HG03442 (cell line): ENCODE measurements at regions not wholly inside any gene's neighbourhood (a gene's known extent, or its start where the extent isn't known, plus 50 kb on each side); places are given as distances from the start of the nearest gene placed in this dataset.
"Not testable (repeated sequence)": the region's sequence is repeated elsewhere in the genome, so short reads cannot be mapped to it uniquely, and the experiment has no call there.

Source experiments
- ATAC-seq: cut with Tn5 transposase; IDR thresholded peaks from one replicate; pipeline ENCODE4 v1.9.1; 2021; ENCODE audit warnings: mild to moderate bottlenecking, moderate library complexity; ENCODE audit not compliant: unreplicated experiment

DNA sequence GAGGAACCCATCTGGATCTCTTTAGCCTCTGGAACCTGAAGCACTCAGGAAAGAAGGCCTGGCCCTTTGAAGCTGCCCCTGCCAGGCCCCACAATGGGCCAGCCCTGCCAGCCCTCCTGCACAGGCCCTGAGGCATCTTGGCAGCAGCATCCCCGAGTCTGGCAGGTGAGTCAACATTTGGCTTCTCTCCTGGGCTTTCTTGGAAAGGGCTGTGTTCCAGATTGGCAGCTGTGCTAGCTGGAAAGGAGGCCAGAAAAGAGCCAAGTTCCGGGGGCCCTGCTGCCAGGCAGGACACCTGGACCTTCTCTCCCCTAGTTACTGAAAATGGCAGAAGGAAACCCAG is 187.2 kb downstream of the SHQ1 start:
- ATAC-seq = no peak

GRCh38 chr3:72660270-72661114 is 187.8 kb downstream of the SHQ1 start:
- no peak for ATAC-seq

GRCh38 chr3:72659596-72659995 is 188.6 kb downstream of the SHQ1 start:
- no peak for ATAC-seq

DNA sequence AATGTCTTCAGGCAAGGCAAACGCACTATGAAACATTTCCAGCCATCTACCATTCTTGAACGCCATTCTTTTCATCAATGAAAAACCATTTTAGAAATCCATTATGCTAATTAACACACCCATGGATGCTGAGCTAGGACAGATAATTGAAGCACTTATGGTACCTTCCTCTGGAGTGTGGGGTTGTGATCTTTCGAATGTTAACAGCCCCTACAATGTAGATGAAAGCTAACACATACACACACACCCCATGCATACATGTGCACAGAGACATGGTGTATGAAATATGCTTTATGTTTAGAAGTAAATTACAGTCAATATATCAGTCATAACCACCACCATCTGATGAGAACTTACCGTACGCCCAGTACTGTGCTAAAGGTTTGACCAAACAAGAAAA is 189.1 kb downstream of the SHQ1 start:
- no peak for ATAC-seq

DNA sequence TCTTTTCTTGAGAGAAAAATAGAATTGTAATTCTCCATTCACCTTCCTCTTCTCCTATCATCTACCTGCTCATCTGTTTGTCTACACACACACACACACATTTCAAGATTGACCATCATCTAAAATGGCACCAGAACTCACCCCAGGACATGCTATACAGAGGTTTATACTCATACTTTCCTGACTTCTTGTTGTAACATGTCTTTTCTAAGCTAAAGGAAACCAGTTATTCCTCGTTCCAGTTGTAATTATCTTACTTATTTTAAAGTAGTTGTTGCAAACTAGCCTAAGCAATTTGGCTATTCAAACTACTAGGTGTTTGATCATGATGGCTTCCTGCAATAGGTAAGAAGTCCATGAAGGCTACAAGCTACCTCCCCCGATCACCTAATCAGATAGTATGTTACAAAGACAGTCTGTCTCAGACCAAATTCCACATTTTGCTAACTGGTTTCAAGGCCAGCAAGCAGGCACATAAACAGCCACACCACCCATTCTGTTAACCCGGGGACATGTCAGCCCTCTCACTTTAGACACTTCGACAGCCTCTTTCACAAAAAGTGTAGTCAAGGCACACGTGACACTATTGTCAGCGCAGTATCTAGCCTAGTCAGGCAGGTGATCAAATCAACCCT is 189.7 kb downstream of the SHQ1 start:
- ATAC-seq = no peak

- peak; percentile 70 for ATAC-seq
These were observed 190.6 kb downstream of the SHQ1 start for GRCh38 chr3:72657666-72658065.

GRCh38 chr3:72655723-72656122 is 192.5 kb downstream of the SHQ1 start:
- no peak for ATAC-seq

GRCh38 chr3:72655131-72655551 is 193.1 kb downstream of the SHQ1 start:
- no peak for ATAC-seq

DNA sequence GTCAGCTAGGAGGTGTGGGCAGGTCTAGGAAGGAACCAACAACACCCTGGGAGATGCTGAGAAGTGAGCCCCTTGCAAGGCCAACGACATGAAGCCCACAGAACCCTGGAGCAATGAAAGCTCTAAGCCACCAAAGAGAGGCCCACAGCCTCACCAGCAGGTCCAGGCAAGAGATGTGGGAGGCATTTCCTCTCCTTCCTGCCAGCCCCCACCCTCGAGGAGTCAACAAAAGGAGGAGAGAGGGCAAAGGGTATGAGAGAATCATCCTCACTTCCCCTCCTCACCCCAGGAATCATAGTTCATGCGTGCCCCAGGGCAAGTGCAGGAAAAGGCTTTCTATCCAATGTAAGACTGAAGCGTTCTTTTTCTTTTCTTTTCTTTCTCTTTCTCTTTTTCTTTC is 195.8 kb downstream of the SHQ1 start:
- no peak for ATAC-seq

DNA sequence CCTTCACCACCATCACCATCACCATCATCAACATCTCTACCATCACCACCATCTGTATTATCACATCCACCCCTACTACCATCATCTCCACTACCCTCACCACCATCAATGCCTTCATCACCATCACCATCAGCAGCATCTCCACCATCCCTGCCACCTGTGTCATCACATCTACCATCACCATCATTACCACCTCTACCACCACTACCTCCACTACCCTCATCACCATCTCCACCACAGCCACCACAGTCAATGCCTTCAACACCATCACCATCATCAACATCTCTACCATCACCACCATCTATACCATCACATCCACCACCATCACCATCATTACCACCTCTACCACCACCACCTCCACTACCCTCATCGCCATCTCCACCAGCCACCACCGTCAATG is 196.7 kb downstream of the SHQ1 start:
- no peak for ATAC-seq

- no peak for ATAC-seq
These were observed 202.0 kb downstream of the SHQ1 start for GRCh38 chr3:72646263-72646662.

GRCh38 chr3:72643635-72644034 is 204.6 kb downstream of the SHQ1 start:
- not testable (repeated sequence) for ATAC-seq

DNA sequence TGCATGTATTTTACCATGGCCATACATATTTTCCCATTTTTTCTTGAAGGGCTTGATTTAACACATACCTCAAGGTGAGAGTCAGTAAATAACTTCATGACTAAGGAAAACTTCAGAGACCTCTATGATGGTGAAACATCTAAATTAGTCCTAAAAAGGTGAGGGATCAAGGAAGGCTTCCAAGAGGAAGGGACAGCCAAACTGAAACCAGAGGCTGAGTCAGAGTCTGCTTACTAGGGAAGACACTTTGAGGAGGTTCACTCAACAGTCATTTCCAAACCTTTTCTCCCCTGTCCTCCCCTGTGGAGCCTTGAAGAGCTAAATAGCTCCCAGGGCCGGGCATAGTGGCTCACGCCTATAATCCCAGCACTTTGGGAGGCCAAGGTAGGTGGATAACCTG is 206.6 kb downstream of the SHQ1 start:
- no peak for ATAC-seq

DNA sequence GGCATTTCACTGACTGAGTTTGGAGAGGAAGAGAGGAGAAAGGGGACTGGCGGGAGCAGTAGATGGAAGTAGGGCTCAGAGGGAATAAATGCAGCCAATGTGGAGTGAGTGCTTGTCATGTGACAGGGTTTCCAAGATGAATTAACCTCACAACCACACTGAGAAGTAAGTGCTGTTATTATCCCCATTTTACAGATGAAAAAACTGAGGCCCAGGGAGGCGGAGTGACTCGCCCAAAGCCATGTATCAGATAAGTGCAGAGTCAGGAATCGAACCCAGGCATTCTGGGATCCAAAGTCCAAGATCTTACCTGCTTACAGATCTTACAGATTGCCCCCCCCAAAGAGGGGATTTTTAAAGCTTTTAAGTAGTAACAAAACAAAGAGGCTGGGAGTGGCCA is 207.2 kb downstream of the SHQ1 start:
- ATAC-seq = no peak

DNA sequence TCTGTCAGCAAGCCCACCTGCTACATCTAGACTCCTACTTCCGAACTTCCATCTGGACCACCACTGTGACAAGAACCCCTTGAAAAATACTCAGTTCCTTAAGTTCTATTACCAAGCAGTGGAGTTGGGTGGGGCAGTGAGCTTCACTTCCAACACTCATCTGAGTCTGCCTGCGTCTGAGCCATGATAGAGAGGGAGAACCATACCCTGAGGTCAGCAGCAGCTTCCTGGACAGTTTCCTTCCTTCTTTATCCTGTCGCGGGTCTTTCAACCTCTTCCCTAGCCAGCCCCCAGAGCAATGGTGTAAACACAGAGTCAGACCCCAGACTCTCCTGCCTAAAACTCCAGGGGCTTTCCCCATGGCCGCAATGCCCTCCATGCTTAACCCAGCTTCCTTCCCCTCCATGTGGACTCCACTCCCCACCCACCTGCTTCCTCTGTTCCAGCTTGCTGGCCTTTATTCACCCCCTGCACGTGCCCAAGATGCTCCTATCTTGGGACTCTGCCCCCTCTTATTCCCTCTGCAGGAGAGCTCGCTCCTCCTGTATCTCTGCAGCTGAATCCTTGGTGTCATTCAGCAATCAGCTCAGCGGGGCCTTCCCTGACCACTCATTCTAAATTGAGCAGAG is 211.2 kb downstream of the SHQ1 start:
- ATAC-seq = no peak

GRCh38 chr3:72635551-72635950 is 212.7 kb downstream of the SHQ1 start:
- no peak for ATAC-seq

DNA sequence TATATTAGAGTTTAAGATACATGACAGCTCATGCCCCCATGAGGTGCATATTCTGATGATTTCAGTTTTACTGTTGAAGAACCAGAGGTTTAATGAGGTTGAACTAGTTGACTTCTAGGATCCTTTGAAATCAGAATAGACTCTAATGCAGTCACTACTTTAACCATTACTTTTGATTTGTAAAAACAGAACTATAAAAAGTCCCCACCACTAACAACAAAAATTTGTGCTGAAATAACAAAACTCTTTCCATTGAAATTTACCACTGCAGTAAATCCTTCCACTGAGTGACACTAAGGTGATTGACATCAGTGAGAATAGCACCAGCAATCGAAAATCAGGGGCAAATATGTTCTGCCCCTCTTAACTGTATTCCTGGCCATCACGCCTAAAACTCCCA is 214.1 kb downstream of the SHQ1 start:
- peak; percentile 63 for ATAC-seq

DNA sequence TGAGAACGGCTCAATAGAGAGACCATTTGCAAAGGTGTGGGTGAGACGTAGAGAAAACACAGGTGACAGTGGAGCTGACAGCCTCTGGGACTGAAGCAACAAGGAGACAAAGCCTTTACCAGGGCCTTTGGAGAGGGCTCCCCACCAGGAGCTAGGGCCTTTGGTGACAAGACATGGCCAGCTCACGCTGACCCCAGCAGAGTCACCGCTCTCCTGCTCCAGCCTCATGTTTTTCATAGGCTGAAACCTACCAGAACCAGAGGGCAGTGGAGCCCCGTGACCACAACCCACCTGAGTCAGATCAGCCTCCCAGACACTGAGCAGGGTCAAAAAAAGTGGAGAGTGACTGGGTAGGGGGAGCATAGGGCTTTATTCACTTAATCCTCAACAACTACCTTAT is 214.7 kb downstream of the SHQ1 start:
- ATAC-seq = peak; percentile 46

GRCh38 chr3:72633121-72633520 is 215.1 kb downstream of the SHQ1 start:
- no peak for ATAC-seq

GRCh38 chr3:72632129-72632528 is 216.1 kb downstream of the SHQ1 start:
- no peak for ATAC-seq

DNA sequence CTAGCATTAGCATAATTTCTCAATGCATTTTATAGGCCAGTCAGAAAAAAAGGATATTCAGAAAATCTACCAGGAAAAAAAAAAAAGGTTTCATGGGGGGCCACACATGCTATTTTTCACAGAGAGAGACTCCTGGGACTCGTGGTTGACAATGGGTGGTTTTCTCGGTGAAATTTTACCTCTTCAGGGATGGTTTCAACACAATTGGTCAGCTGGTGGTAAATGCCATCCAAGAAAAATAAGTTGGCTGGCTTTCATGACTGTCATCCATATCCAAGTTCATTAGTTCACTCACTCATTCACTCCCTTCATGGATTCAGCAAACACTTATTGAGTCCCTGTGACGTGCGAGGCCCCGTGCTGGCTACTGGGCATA is 217.3 kb downstream of the SHQ1 start:
- ATAC-seq = no peak

- no peak for ATAC-seq
These were observed 217.8 kb downstream of the SHQ1 start for GRCh38 chr3:72630327-72630968.
